ENCODE measurements at regions not wholly inside any gene's neighbourhood (a gene's known extent, or its start where the extent isn't known, plus 50 kb on each side); places are given as distances from the start of the nearest gene placed in this dataset.

- no peak for DNase-seq (ENCODE audit: low read depth)
Observed at GRCh38 chr5:124133406-124133805, 613.0 kb downstream of the ZNF608 start.

- DNase-seq (ENCODE audit: low read depth), result no peak
Observed at GRCh38 chr5:124132843-124133242, 613.6 kb downstream of the ZNF608 start.

GRCh38 chr5:124131466-124131865 lies 615.0 kb downstream of the ZNF608 start:
- no peak for DNase-seq (ENCODE audit: low read depth)

- DNase-seq (ENCODE audit: low read depth), result no peak
Observed at GRCh38 chr5:124130816-124131215, 615.6 kb downstream of the ZNF608 start.

- DNase-seq (ENCODE audit: low read depth), result no peak
Observed at GRCh38 chr5:124128867-124129266, 616.9 kb downstream of the CSNK1G3 start.

- no peak for DNase-seq (ENCODE audit: low read depth)
Observed at GRCh38 chr5:124126504-124127217, 614.7 kb downstream of the CSNK1G3 start.

- no peak for DNase-seq (ENCODE audit: low read depth)
Observed at GRCh38 chr5:124124711-124125229, 612.8 kb downstream of the CSNK1G3 start.

GRCh38 chr5:124121198-124121597 lies 609.2 kb downstream of the CSNK1G3 start:
- DNase-seq (ENCODE audit: low read depth), result no peak

GRCh38 chr5:124114911-124115310 lies 602.9 kb downstream of the CSNK1G3 start:
- no peak for DNase-seq (ENCODE audit: low read depth)

GRCh38 chr5:124111886-124112285 lies 599.9 kb downstream of the CSNK1G3 start:
- peak; percentile 23 for DNase-seq (ENCODE audit: low read depth)

- DNase-seq (ENCODE audit: low read depth), result no peak
Observed at GRCh38 chr5:124110942-124111341, 599.0 kb downstream of the CSNK1G3 start.

GRCh38 chr5:124105326-124105725 lies 593.3 kb downstream of the CSNK1G3 start:
- DNase-seq (ENCODE audit: low read depth), result no peak

GRCh38 chr5:124104821-124105220 lies 592.8 kb downstream of the CSNK1G3 start:
- DNase-seq (ENCODE audit: low read depth), result no peak

GRCh38 chr5:124104344-124104743 lies 592.4 kb downstream of the CSNK1G3 start:
- DNase-seq (ENCODE audit: low read depth), result no peak

- DNase-seq (ENCODE audit: low read depth), result peak; percentile 59
Observed at GRCh38 chr5:124103671-124104070, 591.7 kb downstream of the CSNK1G3 start.

- peak; percentile 19 for DNase-seq (ENCODE audit: low read depth)
Observed at GRCh38 chr5:124103056-124103455, 591.1 kb downstream of the CSNK1G3 start.

GRCh38 chr5:124102486-124102885 lies 590.5 kb downstream of the CSNK1G3 start:
- peak; percentile 61 for DNase-seq (ENCODE audit: low read depth)

- no peak for DNase-seq (ENCODE audit: low read depth)
Observed at GRCh38 chr5:124093658-124094057, 581.7 kb downstream of the CSNK1G3 start.

- no peak for DNase-seq (ENCODE audit: low read depth)
Observed at GRCh38 chr5:124090115-124090514, 578.1 kb downstream of the CSNK1G3 start.

- no peak for DNase-seq (ENCODE audit: low read depth)
Observed at GRCh38 chr5:124089578-124089977, 577.6 kb downstream of the CSNK1G3 start.

GRCh38 chr5:124088289-124089032 lies 576.5 kb downstream of the CSNK1G3 start:
- DNase-seq (ENCODE audit: low read depth), result no peak

- no peak for DNase-seq (ENCODE audit: low read depth)
Observed at GRCh38 chr5:124087752-124088151, 575.8 kb downstream of the CSNK1G3 start.

GRCh38 chr5:124080256-124080655 lies 568.3 kb downstream of the CSNK1G3 start:
- DNase-seq (ENCODE audit: low read depth), result no peak
